SKM-1 (cell line): ENCODE measurements at regions not wholly inside any gene's neighbourhood (a gene's known extent, or its start where the extent isn't known, plus 50 kb on each side); places are given as distances from the start of the nearest gene placed in this dataset.
"Not testable (repeated sequence)": the region's sequence is repeated elsewhere in the genome, so short reads cannot be mapped to it uniquely, and the experiment has no call there.

Experiments used
- DNase-seq: peaks from one replicate; lab custom pipeline; 2025; ENCODE audit not compliant: unreplicated experiment; lab: John Stamatoyannopoulos, UW

- not testable (repeated sequence) for DNase-seq
Measured at GRCh38 chr7:112592565-112593263, 111.9 kb downstream of the LSMEM1 start.

- DNase-seq, result no peak
Measured at GRCh38 chr7:112594397-112594796, 113.6 kb downstream of the LSMEM1 start.

GRCh38 chr7:112596260-112596659 is 115.5 kb downstream of the LSMEM1 start:
- no peak for DNase-seq

- DNase-seq, result no peak
Measured at GRCh38 chr7:112596981-112597380, 116.2 kb downstream of the LSMEM1 start.

GRCh38 chr7:112603673-112604072 is 122.9 kb downstream of the LSMEM1 start:
- no peak for DNase-seq

- no peak for DNase-seq
Measured at GRCh38 chr7:112610636-112611035, 129.8 kb downstream of the LSMEM1 start.

- DNase-seq, result no peak
Measured at GRCh38 chr7:112615701-112616100, 134.9 kb downstream of the LSMEM1 start.

GRCh38 chr7:112616295-112616694 is 135.5 kb downstream of the LSMEM1 start:
- no peak for DNase-seq

- DNase-seq, result no peak
Measured at GRCh38 chr7:112619343-112619742, 138.6 kb downstream of the LSMEM1 start.

GRCh38 chr7:112622159-112622715 is 141.4 kb downstream of the LSMEM1 start:
- DNase-seq, result no peak

- no peak for DNase-seq
Measured at GRCh38 chr7:112624416-112624815, 143.6 kb downstream of the LSMEM1 start.

GRCh38 chr7:112630565-112630964 is 149.8 kb downstream of the LSMEM1 start:
- no peak for DNase-seq

GRCh38 chr7:112634107-112634506 is 153.3 kb downstream of the LSMEM1 start:
- no peak for DNase-seq

- DNase-seq, result no peak
Measured at GRCh38 chr7:112635742-112636141, 154.5 kb downstream of the TMEM168 start.

- DNase-seq, result no peak
Measured at GRCh38 chr7:112638675-112639400, 151.4 kb downstream of the TMEM168 start.

GRCh38 chr7:112640685-112641084 is 149.5 kb downstream of the TMEM168 start:
- DNase-seq, result no peak

- no peak for DNase-seq
Measured at GRCh38 chr7:112646783-112647182, 143.4 kb downstream of the TMEM168 start.

GRCh38 chr7:112648781-112649180 is 141.4 kb downstream of the TMEM168 start:
- no peak for DNase-seq

- no peak for DNase-seq
Measured at GRCh38 chr7:112649560-112649959, 140.6 kb downstream of the TMEM168 start.

GRCh38 chr7:112654322-112655216 is 135.6 kb downstream of the TMEM168 start:
- no peak for DNase-seq

GRCh38 chr7:112665709-112666108 is 124.5 kb downstream of the TMEM168 start:
- no peak for DNase-seq
